ENCODE measurements at regions not wholly inside any gene's neighbourhood (a gene's known extent, or its start where the extent isn't known, plus 50 kb on each side); places are given as distances from the start of the nearest gene placed in this dataset.

DNA sequence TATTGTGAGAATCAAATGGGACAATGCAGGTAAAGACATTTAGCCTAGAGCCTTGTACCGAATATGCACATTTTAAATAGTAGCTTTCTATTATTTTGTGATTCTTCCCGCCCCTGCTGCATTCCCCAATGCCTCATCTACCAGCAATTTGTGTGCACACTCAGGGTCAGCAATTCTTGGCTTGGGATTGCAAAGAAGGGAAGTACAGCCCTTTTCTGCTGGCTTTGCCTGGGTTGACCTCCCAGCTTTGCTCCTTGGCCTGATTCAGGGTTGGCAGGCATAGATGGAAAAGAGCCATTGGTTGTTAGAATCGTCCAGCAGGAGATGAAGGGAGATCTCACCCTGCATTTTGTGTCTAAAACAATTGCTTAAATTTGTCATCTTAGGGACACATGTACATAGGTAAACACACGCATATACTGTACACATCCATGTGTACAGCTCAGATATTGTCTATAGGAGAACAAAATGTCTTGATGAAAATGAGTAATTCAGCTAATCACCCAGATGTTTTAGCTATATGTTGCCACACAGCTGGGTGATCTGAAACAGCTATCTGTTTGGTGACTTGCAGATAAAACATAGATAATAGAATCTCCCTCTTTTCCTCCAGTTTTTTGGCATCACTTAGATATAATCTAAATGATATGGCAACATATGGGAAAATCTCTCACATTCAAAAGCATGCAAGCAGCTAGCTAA lies 340.9 kb upstream of the TBL1XR1 start:
- peak; percentile 62 for DNase-seq

DNA sequence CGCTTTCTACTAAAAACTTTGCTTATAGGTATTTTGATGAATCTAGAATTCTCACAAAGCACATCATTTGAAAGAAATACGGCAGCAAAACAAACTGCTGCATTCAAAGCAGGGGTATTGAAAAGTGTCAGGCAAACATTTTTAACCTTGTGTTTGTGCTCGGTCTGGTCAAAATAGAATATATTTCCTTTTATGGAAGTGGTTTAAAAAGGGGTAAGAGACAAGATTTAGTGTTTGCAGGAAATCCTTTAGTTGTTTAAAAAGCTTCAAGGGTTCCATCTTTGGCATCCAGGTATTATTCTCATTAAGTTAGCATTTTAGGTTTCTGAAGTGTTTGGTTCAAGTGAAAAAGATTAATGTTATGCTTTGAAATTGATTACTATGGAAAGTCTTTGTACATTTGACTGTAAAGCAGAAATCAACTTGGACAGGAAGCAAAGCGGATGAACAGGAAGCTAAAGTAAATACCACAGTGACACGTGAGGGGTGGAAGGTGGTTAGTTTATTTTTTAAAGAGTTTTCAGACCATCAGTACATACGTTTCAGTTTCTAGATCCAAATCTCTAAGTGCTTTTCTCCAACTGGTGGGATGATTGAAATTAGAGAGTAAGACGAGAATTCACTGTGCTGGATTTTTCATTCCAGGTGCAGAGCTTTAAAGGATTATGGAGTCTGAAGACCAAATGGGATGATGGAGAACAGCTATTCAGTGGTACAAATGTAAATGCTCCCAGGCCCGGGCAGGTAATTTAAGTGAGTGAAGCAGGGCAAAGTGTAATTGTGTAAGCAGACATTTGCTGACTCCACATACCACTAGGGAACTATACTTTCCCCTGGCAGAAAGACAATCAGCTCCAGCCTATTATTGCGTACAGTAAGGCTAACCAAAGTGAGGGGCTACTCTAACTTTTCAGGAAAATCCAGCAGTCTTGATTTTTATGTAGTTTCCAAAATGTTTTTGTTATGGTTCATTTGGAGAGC lies 341.8 kb upstream of the TBL1XR1 start:
- no peak for DNase-seq

DNA sequence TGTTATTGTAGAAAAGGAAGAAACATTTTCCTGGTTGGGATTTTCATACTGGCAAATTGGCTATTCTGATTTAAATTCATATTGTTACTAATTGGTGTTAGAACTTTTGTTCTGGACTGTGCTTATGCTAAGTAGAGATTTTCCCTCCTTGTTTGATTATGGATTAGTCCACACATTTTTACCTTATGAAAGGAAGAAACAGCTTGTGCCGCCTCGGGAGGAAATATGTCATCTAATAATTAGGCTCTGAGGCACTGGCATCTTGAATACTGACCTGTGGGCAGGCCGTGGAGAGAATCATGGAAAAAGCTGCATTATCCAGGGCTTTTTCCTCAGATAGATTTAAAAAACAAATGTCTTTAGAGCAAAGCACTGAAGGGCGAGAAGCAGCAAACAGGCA lies 344.3 kb upstream of the TBL1XR1 start:
- DNase-seq: no peak

DNA sequence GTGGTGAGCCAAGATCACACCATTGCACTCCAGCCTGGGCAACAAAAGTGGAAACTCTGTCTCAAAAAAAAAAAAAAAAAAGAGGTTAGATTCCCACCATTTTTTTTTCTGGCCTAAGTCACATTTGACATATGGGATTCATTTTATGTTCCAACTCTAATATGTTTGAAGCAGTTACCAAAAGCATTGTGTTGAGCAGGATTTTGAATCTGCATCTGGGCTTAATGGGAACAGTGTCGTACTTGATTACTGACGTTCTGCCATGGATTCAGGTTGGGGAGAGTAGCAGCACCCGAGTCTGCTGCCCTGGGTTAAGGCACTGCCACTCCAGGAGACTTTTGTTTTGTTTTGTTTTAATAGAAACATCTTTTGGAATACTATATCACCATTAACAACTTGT lies 348.7 kb upstream of the TBL1XR1 start:
- DNase-seq: no peak

DNA sequence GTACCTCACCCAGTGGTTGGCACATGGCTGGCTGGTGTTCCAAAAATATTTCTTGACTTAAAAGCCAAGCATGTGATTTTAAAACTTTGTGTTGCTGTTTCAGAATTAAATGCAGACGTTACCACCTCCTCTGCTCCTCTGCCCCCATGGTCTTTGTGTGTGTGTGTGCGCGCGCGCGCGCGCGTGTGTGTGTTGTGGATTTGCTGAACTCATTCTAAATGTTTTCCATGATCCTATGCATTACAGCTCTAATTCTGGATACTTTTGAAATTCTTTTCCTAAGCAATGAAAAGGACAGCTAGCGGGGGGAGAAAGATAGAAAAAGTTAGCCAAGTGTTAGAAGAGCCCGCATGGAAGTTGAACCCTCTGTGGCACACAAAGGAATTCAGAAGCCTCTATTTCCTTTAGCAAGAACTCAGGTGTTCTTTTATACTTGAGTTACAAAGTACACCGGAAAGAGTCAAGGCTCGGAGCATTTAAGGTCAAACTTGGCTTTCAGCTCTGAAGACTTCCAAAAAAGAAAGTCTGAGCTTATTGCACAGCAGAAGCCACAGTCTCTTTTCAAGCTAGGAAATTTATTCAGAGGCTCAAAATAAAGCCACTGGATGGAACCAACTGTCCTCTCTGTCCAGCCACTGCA lies 350.5 kb upstream of the TBL1XR1 start:
- no peak for DNase-seq

DNA sequence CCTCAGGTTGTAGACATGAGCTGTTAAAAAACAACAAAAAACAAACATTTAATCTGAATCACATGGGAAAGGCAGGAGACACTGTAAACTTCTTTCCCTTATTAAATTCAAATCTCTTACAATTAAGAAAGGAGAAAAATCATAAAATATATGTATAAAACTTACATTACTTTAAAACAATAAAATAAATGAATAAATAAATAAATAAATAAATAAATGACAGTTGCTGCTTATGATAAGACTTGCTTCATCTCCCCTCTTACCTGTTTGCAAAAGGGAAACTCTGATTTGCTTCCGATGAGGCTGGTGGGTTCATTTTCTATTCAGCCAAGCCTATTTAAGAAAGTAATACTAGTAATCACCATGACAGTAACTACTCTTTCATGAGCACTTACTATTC lies 353.4 kb upstream of the TBL1XR1 start:
- DNase-seq: no peak

DNA sequence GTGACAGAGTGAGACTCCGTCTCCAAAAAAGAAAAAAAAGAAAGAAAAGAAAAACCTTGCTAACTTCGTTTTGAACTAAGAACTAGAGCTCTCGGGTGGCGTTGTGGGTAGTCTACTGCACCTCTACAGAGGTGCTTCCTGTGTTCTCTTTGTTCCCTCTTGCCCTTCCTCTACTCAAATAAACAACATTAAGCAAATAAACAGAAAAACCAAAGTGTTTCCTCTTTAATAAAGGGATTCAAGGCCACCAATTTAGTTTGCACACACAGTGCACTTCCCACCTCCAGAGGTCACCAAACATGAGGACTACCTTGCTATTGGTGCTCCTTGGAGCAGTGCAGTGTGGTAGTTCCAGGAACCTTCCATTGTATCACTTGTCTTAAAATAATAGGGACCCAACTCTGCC lies 354.2 kb upstream of the TBL1XR1 start:
- DNase-seq: no peak

DNA sequence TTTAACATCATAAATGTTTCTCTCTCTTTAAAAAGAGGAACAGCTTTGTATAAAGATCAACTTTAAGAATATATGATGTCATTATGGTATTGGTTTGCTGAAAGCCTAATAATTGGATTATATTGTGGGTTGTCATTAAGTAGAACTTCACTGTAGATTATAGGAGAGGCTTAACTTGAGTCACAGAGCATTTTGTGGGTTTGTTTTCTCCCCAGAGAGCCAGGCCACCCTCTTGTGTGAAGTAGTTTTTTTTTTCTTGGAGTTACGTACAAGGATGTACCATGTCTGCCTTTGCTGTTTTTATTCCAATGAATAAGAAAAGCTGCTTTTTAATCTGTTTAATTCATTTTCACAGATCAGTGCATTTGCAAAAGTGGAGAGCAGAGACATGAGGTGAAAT lies 354.8 kb upstream of the TBL1XR1 start:
- no peak for DNase-seq

DNA sequence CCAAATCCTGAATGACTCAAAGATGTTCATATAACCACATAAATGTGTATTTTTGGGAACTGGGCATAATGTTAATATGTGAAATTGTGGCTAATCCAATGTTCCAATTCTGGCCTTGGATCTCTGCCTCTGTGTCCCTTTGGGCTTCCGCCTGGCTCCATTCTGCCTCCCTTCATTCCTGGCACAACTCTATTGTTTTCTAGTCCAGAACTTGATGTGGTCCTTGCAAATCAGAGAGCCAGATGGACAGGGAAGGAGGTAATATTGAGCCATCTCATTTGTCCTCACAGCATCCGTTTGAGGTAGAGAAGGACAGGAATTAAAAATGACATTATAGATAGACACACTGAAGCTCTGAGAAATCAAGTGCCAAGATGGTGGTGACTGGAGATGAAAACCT lies 355.7 kb upstream of the TBL1XR1 start:
- DNase-seq: no peak

DNA sequence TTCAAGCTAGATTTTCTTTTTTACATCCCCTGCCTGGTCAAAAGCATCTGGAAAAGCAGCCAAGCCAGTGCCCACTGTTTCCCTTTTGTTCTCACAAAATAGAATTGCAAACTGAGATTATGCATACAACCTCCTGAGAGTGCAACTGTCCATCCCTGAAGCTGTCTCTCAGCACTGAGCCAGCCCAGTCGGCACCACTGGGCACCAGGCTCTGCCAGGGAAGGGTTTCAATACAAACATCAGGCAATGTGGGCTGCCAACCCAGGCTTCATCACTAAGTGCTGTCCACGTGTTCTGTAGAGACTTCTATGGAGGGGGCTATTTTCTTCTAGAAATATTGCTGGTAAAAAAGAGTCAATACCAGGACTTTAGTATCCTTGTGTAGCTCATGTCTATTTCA lies 356.3 kb upstream of the TBL1XR1 start:
- no peak for DNase-seq

DNA sequence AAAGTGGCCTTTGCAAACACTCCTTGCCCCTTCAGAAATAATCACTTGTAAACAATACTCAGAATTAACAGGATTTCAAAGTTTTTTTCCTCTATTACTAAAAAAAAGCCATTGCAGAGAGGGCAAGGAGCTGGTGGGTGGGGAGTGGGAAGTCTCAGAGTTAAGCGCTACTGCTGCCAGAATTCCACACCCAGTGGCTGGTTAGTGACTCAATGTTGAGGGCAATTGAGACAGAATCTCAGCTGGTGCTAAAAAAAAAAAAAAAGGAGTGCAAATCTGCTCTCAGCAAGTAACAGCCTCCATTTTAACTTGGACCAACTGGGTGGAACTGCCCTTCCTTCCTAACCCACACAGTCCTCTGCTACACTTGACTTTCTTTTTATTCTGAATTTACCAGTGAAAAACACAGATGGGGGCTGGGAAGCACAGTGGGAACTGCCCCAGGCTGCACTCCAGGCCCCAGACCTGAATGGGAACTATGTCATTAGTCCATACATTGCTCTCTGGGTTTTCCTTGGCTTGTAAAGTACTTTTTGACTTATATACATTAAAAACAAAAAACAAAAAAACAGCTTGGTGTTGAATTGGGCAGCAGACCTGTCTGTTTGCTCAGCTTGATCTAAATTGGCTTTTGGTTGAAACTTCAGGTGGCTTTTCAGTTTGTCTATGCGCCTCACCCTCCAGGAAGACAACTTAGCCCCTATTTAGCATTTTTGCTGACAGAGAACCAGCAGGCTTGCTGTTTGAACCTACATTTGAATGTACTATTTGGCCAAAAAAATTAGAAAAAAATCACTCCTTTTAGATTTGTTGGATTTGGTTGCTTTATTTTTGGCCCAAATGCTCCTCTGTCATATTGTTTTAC lies 357.8 kb upstream of the TBL1XR1 start:
- DNase-seq: peak; percentile 76

DNA sequence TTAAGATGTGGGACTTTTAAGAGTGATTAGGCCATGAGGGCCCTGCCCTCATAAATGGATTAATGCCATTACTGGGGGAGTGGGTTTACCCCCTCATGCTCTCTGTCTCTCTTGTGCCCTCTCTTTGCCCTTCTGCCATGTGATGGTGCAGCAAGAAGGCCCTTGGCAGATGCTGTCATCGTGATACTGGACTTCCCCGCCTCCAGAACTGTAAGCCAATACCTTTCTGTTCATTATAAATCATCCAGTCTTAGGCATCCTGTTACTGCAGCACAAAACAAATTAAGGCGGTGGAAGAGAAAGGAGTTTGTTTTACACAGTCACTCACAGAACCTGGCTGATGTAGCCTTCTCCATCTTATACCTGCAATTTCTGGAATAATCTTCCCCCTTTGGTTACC lies 360.3 kb upstream of the TBL1XR1 start:
- no peak for DNase-seq

DNA sequence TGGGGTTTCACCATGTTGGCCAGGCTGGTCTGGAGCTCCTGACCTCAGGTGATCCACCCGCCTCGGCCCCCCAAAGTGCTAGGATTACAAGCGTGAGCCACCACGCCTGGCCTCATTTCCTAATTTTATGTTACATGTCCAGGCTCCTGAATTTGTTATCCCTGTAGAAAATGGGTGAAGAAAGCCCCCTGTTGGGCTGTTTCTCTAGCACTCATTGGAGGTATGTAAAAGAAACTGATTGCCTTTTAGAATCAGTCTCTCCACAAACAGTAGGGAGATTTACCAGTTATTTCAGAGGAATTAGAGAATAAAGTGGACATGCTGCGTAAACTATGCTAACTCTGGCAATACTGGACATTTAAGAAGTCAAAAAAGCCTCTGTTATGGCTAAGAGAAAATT lies 364.1 kb upstream of the TBL1XR1 start:
- DNase-seq: no peak

DNA sequence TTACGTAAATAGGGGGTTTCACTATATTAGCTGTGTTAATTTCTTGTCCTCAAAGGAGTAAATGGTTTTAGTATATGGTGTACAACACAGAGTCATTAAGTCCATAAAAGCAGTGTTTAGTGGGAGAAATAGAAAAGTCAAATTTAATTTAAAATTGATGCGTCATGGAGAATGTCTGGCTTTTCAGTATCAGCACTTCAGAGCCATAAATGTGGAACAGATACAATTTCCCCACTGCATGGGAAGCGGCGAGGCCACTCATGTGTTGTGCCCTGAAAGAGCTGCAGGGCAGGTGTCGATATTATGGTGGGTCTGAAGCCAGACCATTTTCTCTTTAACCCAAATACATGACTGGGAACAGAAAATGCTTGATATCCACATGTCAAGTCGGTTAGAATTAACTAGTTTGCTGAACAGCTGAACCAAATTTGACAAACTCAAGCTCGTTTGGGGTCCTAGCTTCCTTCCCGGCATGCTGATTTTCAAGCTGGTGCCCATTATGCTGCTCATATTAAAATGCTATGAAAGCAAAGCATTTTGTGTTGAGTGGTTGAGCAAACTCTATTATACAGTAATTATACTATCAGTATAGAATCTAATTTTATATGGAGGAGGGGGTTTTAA lies 364.6 kb upstream of the TBL1XR1 start:
- DNase-seq: no peak

DNA sequence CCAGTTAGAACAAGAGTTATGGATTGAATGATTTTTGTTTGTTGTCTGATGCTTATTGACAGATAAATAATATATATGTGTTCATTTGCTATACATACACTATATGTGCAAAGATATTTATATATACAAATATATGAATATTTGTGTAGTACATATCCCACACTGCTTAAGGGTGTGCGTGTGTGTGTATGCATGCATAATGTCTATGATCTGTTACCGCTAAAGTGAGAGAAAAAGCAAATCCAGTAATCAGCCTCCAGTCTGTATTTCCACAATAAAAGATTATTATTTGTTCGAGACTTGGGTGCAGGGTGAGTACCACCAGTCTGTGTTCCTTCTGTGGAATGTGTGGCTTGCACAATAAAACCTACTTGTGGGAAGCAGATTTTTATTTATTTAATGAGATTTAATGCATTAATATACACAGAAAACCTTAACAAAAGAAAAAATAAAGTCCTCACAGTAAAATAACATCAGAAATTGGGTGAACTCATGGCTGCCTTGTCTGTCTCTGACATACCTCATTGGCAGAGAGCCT lies 366.0 kb upstream of the TBL1XR1 start:
- DNase-seq: peak; percentile 18

DNA sequence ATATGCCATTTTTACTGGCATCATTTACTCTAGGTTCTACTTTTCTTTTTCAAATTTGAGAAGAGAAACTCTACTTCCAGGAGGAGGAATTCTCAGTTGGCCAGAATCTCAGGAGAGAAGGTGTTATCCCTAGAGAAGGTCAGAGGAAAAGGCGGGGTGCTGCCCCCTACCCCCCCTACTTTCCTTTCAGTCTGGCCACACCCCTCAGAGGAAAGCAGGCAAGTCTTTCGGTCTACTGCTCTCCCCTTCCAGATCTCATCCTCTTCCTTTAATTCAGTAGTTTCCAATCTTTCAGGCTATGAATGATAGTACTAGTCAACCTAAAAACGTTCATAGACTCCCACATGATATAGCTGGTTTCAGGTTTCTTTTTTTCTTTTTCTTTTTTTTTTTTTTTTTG lies 366.5 kb upstream of the TBL1XR1 start:
- DNase-seq: no peak

DNA sequence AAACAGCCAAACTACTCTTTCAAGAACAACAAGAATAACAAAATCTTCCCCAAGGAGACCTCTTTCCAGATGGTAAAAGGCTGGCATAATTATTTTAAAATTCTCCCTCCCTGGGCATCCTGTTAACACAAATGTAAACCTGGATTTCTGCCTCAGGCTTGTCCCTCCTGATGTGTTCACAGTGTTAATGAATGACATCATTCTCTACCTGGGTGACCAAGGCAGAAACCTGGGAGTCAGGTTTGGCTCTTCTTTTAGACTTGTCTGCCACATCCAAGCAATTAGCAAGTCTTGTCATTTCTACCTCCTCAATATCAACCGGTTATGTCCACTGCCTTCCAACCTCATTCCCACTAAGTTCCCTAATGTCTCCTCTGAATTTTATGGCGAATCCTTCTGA lies 368.7 kb upstream of the TBL1XR1 start:
- no peak for DNase-seq

DNA sequence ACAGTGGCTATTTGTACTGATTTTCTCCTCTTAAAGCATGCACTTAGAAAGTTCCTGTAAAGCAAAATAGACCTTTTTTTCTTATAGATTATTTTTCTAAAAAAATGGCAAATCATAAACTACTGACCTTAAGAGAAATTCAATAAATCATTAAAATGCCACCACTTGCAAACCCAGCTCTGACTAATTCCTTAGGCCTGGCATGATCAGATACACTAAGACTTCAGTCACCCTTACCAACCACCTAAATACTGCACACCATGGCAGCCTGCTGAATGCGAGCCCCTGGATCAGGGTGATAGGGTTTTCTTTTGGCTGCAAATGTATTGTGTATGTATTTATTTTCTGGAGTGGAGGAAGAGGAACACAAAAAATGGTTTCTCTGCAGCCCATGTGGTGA lies 370.6 kb upstream of the TBL1XR1 start:
- peak; percentile 32 for DNase-seq

DNA sequence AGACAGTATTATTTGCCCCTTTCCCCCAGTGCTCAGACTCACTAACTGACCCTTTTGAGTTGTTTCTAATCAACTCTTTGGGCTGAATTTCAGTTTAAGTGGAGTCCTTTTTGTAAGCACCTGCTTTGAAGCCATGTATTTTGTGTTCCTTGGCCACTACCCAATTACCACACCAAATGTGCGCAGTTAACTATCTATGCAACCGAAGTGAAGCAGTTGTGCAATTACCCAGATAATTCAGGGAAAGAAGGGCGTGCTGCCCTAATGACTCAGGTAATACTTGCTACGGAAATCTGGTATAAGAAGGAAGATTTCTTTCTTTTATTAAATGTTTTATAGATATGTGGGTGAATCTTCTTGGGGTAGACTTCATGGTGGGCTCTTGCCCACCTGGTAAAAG lies 371.9 kb upstream of the TBL1XR1 start:
- no peak for DNase-seq

DNA sequence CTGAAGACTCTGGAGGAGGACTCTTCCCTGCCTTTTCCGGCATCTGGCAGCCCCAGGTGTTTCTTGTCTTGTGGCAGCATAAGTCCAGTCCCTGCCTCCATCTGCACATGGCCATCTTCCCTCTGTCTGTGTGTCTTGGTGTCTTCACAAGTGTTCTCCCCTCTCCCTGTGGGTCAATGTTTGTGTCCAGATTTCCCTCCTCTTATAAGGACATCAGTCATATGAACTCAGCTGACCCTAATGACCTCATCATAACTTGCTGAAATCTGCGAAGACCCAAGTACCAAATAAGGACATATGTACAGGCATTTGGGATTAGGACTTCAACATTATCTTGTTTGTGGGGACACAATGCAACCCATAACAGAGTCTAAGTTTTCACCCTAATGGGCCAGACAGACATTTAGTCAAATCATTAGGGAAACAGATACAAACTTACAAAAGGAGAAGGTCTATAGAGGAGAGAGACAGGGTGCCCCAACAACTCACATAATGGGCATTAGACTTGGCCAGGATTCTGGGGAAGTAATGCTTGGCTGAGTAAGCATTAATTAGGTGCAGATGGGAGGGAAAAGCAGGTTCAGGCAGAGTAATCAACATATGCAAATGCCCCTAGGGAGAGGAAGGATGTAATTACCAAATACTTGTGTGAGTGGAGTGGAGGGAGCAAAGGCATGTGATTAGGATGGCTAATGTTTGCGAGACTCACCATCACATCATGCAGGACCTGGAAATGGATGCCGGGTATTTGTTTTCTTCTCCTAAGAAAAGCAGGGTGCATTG lies 372.8 kb upstream of the TBL1XR1 start:
- DNase-seq: no peak

Measured in fibroblast of skin of back (primary cell).